ENCODE measurements at regions not wholly inside any gene's neighbourhood (a gene's known extent, or its start where the extent isn't known, plus 50 kb on each side); places are given as distances from the start of the nearest gene placed in this dataset.

GRCh38 chr2:120836281-120836680 lies 100.6 kb downstream of the GLI2 start:
- ChIA-PET CTCF (interaction anchor here (0.6 kb wide), 1 partner anchor 243 kb away, joined by 4 read pairs; no protein-coding TSS in a partner anchor), POLR2A (ENCODE audit: unreplicated experiment) (no interaction called here)
- Histone ChIP-seq H3K27me3 (ENCODE audit: low read length) (no peaks in the 10 kb centered on the region), H4K20me1 (ENCODE audit: low read length) (no peaks in the 10 kb centered on the region), H3K9me3 (ENCODE audit: low read length) (no peaks in the 10 kb centered on the region), H3K4me1 (ENCODE audit: insufficient read depth, low read length) (no peaks in the 10 kb centered on the region), H3K9me2 (replicated peaks; ENCODE audit: low read length) (no peaks in the 10 kb centered on the region), H3K27ac (ENCODE audit: low read length) (no peak overlapping the region), H2AFZ (ENCODE audit: low read length) (no peak overlapping the region), H3K4me3 (ENCODE audit: low read length) (no peak overlapping the region), H3K9ac (ENCODE audit: low read length) (no peak overlapping the region), H3K36me3 (ENCODE audit: low read depth, low read length) (no peaks in the 10 kb centered on the region), H3K79me2 (ENCODE audit: low read length) (no peaks in the 10 kb centered on the region), H3F3A (ENCODE audit: low read length, unreplicated experiment) (no peaks in the 10 kb centered on the region), H3K4me2 (ENCODE audit: low read length) (no peak overlapping the region)
- TF ChIP-seq, protein P1, sequence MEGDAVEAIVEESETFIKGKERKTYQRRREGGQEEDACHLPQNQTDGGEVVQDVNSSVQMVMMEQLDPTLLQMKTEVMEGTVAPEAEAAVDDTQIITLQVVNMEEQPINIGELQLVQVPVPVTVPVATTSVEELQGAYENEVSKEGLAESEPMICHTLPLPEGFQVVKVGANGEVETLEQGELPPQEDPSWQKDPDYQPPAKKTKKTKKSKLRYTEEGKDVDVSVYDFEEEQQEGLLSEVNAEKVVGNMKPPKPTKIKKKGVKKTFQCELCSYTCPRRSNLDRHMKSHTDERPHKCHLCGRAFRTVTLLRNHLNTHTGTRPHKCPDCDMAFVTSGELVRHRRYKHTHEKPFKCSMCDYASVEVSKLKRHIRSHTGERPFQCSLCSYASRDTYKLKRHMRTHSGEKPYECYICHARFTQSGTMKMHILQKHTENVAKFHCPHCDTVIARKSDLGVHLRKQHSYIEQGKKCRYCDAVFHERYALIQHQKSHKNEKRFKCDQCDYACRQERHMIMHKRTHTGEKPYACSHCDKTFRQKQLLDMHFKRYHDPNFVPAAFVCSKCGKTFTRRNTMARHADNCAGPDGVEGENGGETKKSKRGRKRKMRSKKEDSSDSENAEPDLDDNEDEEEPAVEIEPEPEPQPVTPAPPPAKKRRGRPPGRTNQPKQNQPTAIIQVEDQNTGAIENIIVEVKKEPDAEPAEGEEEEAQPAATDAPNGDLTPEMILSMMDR (conservative IDR thresholded peaks at IDR 0.05; ENCODE audit: low read depth, low read length), result no peak
- no peak for TF ChIP-seq EZH2phosphoT487 (IDR thresholded peaks at IDR 0.05; ENCODE audit: borderline replicate concordance, low read length)
- TF ChIP-seq EZH2 (IDR thresholded peaks at IDR 0.05; ENCODE audit: low read length, unreplicated experiment), result no peak
- BruUV-seq (replicated peaks), result no TSS peak
- DNase-seq (no peak), ATAC-seq (no peak)
- intact Hi-C loops (cut with micrococcal nuclease), result no loop called here

GRCh38 chr2:120840795-120841487 lies 105.3 kb downstream of the GLI2 start:
- no TSS peak for BruUV-seq (replicated peaks)
- H3F3A ChIP-seq (ENCODE audit: low read length, unreplicated experiment), result no peaks in the 10 kb centered on the region
- H3K9ac ChIP-seq (ENCODE audit: low read length), result no peak overlapping the region
- H3K4me1 ChIP-seq (ENCODE audit: insufficient read depth, low read length), result no peaks in the 10 kb centered on the region
- no peaks in the 10 kb centered on the region for H3K9me3 ChIP-seq (ENCODE audit: low read length)
- no peak overlapping the region for H3K4me2 ChIP-seq (ENCODE audit: low read length)
- no peaks in the 10 kb centered on the region for H3K9me2 ChIP-seq (replicated peaks; ENCODE audit: low read length)
- H3K4me3 ChIP-seq (ENCODE audit: low read length), result no peak overlapping the region
- ATAC-seq (no peak), DNase-seq (no peak)
- no peak overlapping the region for H2AFZ ChIP-seq (ENCODE audit: low read length)
- intact Hi-C loops (cut with micrococcal nuclease), result no loop called here
- no peaks in the 10 kb centered on the region for H4K20me1 ChIP-seq (ENCODE audit: low read length)
- no peak overlapping the region for H3K27ac ChIP-seq (ENCODE audit: low read length)
- no peaks in the 10 kb centered on the region for H3K36me3 ChIP-seq (ENCODE audit: low read depth, low read length)
- ChIA-PET CTCF (no interaction called here), POLR2A (ENCODE audit: unreplicated experiment) (no interaction called here)
- H3K79me2 ChIP-seq (ENCODE audit: low read length), result no peaks in the 10 kb centered on the region
- H3K27me3 ChIP-seq (ENCODE audit: low read length), result no peaks in the 10 kb centered on the region
- TF ChIP-seq, protein P1 (conservative IDR thresholded peaks at IDR 0.05; ENCODE audit: low read depth, low read length), result no peak
- TF ChIP-seq EZH2phosphoT487 (IDR thresholded peaks at IDR 0.05; ENCODE audit: borderline replicate concordance, low read length) (no peak), EZH2 (IDR thresholded peaks at IDR 0.05; ENCODE audit: low read length, unreplicated experiment) (no peak)

Data from PC-3 (cell line).